Hepatocyte (in vitro differentiated cells): ENCODE measurements at regions not wholly inside any gene's neighbourhood (a gene's known extent, or its start where the extent isn't known, plus 50 kb on each side); places are given as distances from the start of the nearest gene placed in this dataset.
"Not testable (repeated sequence)": the region's sequence is repeated elsewhere in the genome, so short reads cannot be mapped to it uniquely, and the experiment has no call there.

Experiments used
- DNase-seq: peaks from one replicate; pipeline ENCODE4 v3.0.0-alpha.2; 2016; ENCODE audit warnings: low spot score
- H2AFZ ChIP-seq: fragments of 200-600 bp; sonication (generic); 2 replicates; pipeline ENCODE4 v1.6.0; 2016; ENCODE audit warnings: antibody characterized with exemption, mild to moderate bottlenecking
- H3K27ac ChIP-seq: fragments of 200-600 bp; sonication (generic); 2 replicates; pipeline ENCODE4 v1.5.1; 2016; ENCODE audit warnings: mild to moderate bottlenecking
- H3K27me3 ChIP-seq: fragments of 200-600 bp; sonication (generic); 2 replicates; pipeline ENCODE4 v1.6.1; 2016
- H3K36me3 ChIP-seq: fragments of 200-600 bp; sonication (generic); replicated peaks from 2 replicates; pipeline ENCODE4 v1.5.1; 2016; ENCODE audit warnings: low read depth; ENCODE audit not compliant: insufficient read depth
- H3K4me1 ChIP-seq: fragments of 200-600 bp; sonication (generic); 2 replicates; pipeline ENCODE4 v1.5.1; 2016; ENCODE audit warnings: mild to moderate bottlenecking, moderate library complexity; ENCODE audit not compliant: insufficient read depth
- H3K4me2 ChIP-seq: fragments of 200-600 bp; sonication (generic); 2 replicates; pipeline ENCODE4 v1.6.0; 2016
- H3K4me3 ChIP-seq: fragments of 200-600 bp; sonication (generic); 2 replicates; pipeline ENCODE4 v1.5.1; 2016; ENCODE audit warnings: mild to moderate bottlenecking
- H3K79me2 ChIP-seq: fragments of 200-600 bp; sonication (generic); 2 replicates; pipeline ENCODE4 v1.6.0; 2017; ENCODE audit warnings: mild to moderate bottlenecking
- H3K9me2 ChIP-seq: fragments of 200-600 bp; sonication (generic); replicated peaks from 2 replicates; pipeline ENCODE4 v1.6.0; 2017; ENCODE audit warnings: mild to moderate bottlenecking; ENCODE audit not compliant: insufficient read depth
- H3K9me3 ChIP-seq: fragments of 200-600 bp; sonication (generic); 2 replicates; pipeline ENCODE4 v1.5.1; 2016; ENCODE audit warnings: low read depth, mild to moderate bottlenecking
- H4K20me1 ChIP-seq: fragments of 200-600 bp; sonication (generic); 2 replicates; pipeline ENCODE4 v1.6.0; 2016; ENCODE audit warnings: mild to moderate bottlenecking; ENCODE audit not compliant: insufficient read depth, poor library complexity, severe bottlenecking
- EZH2 ChIP-seq: fragments of 200-600 bp; sonication (generic); IDR thresholded peaks from 2 replicates; pipeline ENCODE4 v1.6.1; 2016; ENCODE audit warnings: antibody characterized with exemption, mild to moderate bottlenecking, borderline replicate concordance
- EZH2phosphoT487 ChIP-seq: fragments of 200-600 bp; sonication (generic); IDR thresholded peaks from one replicate; pipeline ENCODE4 v1.6.1; 2018; ENCODE audit warnings: antibody characterized with exemption, mild to moderate bottlenecking, low read depth, moderate library complexity; ENCODE audit not compliant: unreplicated experiment, severe bottlenecking
- WGBS: methylation state at CpG from one replicate; pipeline ENCODE4 v1.1.6; 2016; ENCODE audit warnings: low lambda C conversion rate; ENCODE audit errors: missing lambda C conversion rate; 5-methylcytosine and 5-hydroxymethylcytosine counted together
- TF ChIP-seq, protein P1 (sequence below): fragments of 200-600 bp; sonication (generic); IDR thresholded peaks from 2 replicates; pipeline ENCODE4 v1.5.1; 2016; ENCODE audit warnings: antibody characterized with exemption, mild to moderate bottlenecking; ENCODE audit not compliant: poor library complexity

DNA sequence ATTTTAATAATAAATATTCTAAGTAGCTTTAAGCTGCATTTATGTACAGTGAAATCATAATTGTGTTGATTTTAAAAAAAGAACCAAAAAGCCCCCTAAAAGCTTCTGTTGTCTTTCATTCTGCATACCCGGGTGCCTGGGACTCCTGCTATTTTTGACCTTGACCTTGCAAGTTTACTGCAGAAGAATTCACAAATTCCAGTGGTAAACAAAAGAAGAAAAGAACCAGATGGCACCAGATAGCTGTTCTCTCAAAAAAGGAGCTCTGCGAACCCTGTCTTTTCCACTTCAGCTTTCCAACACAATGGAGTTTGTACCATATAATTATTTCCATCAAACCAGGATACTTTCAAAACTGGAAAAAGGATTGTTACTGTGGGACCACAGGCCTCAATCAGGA is 363.3 kb downstream of the SMOC2 start:
- Histone ChIP-seq H3K27ac (no peak overlapping the region), H3K9me2 (no peaks in the 10 kb centered on the region), H3K4me2 (no peak overlapping the region), H4K20me1 (no peaks in the 10 kb centered on the region), H3K4me1 (peaks cover 7% of the 10 kb centered on the region), H2AFZ (no peak overlapping the region), H3K4me3 (no peak overlapping the region), H3K9me3 (no peaks in the 10 kb centered on the region), H3K27me3 (no peaks in the 10 kb centered on the region), H3K79me2 (no peaks in the 10 kb centered on the region), H3K36me3 (no peaks in the 10 kb centered on the region)
- 40% methylated on average over 2 of the region's 2 CpGs for WGBS
- TF ChIP-seq, protein P1, sequence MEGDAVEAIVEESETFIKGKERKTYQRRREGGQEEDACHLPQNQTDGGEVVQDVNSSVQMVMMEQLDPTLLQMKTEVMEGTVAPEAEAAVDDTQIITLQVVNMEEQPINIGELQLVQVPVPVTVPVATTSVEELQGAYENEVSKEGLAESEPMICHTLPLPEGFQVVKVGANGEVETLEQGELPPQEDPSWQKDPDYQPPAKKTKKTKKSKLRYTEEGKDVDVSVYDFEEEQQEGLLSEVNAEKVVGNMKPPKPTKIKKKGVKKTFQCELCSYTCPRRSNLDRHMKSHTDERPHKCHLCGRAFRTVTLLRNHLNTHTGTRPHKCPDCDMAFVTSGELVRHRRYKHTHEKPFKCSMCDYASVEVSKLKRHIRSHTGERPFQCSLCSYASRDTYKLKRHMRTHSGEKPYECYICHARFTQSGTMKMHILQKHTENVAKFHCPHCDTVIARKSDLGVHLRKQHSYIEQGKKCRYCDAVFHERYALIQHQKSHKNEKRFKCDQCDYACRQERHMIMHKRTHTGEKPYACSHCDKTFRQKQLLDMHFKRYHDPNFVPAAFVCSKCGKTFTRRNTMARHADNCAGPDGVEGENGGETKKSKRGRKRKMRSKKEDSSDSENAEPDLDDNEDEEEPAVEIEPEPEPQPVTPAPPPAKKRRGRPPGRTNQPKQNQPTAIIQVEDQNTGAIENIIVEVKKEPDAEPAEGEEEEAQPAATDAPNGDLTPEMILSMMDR = no peak
- no peak for TF ChIP-seq EZH2phosphoT487
- TF ChIP-seq EZH2 = no peak
- no peak for DNase-seq

DNA sequence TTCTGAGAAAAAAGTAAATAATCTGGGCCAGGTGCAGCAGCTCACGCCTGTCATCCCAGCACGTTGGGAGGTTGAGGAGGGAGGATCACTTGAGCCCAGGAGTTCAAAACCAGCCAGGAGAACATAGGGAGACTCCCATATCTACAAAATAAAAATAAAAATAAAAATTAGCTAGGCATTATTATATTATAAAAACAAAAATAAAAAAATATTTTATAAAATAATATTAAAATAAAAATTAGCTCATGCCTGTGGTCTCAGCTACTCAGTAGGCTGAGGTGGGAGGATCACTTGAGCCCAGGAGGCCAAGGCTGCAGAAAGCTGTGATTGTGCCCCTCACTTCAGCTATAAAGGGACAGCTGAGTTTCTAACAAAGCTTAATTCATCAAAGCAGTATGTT is 362.9 kb downstream of the SMOC2 start:
- no peaks in the 10 kb centered on the region for H3K79me2 ChIP-seq
- no peak overlapping the region for H2AFZ ChIP-seq
- no peak overlapping the region for H3K4me2 ChIP-seq
- no peak overlapping the region for H3K27ac ChIP-seq
- H4K20me1 ChIP-seq = no peaks in the 10 kb centered on the region
- H3K9me2 ChIP-seq = no peaks in the 10 kb centered on the region
- no peaks in the 10 kb centered on the region for H3K36me3 ChIP-seq
- H3K4me1 ChIP-seq = peaks cover 7% of the 10 kb centered on the region
- no peaks in the 10 kb centered on the region for H3K27me3 ChIP-seq
- no peak overlapping the region for H3K4me3 ChIP-seq
- 84% methylated on average over 2 of the region's 2 CpGs for WGBS
- no peak for TF ChIP-seq EZH2phosphoT487
- no peaks in the 10 kb centered on the region for H3K9me3 ChIP-seq
- DNase-seq = no peak

DNA sequence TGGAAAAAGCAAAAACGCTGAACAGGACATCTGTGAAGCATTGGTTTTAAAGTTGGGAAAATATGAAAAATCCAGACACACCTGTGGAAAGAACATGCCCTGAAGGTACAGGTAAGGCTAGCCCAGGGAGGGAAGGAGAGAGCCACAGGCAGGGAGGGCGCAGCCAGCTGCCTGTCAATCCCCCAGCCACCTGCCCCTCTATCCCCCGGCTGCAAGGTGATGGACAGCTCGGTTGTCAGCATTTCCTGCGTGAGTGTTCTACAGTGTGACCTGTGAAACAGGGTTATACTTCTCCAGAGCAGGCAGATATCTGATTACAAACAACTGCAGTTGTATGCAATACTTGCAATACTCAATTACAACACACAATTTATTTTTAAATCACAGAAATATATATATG is 358.1 kb downstream of the SMOC2 start:
- Histone ChIP-seq H3K4me1 (no peaks in the 10 kb centered on the region), H3K4me2 (no peak overlapping the region), H3K36me3 (no peaks in the 10 kb centered on the region), H2AFZ (no peak overlapping the region), H3K27ac (no peak overlapping the region), H3K9me3 (no peaks in the 10 kb centered on the region), H3K27me3 (no peaks in the 10 kb centered on the region), H3K79me2 (no peaks in the 10 kb centered on the region), H3K4me3 (no peak overlapping the region), H4K20me1 (no peaks in the 10 kb centered on the region), H3K9me2 (no peaks in the 10 kb centered on the region)
- no peak for TF ChIP-seq EZH2
- TF ChIP-seq, protein P1 = no peak
- no peak for TF ChIP-seq EZH2phosphoT487
- 64% methylated on average over 5 of the region's 5 CpGs for WGBS
- no peak for DNase-seq

DNA sequence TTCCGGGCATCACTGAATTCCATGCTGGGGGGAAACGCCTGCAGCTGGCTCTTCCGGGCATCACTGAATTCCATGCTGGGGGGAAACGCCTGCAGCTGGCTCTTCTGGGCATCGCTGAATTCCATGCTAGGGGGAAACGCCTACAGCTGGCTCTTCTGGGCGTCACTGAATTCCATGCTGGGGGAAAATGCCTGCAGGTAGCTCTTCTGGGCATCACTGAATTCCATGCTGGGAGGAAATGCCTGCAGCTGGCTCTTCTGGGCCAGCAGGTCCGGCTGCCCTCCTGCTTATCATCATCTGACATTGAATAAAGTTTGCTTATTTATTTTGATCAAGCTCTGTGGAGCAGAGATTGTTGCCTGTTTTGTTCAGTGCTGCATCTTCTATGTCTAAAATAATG is 355.1 kb downstream of the SMOC2 start:
- no peak for DNase-seq
- Histone ChIP-seq H3K79me2 (no peaks in the 10 kb centered on the region), H4K20me1 (no peaks in the 10 kb centered on the region), H3K4me1 (no peaks in the 10 kb centered on the region), H3K27ac (no peak overlapping the region), H2AFZ (no peak overlapping the region), H3K4me3 (no peak overlapping the region), H3K9me2 (no peaks in the 10 kb centered on the region), H3K9me3 (no peaks in the 10 kb centered on the region), H3K4me2 (no peak overlapping the region), H3K36me3 (no peaks in the 10 kb centered on the region), H3K27me3 (no peaks in the 10 kb centered on the region)
- WGBS = 81% methylated on average over 7 of the region's 8 CpGs
- TF ChIP-seq, protein P1 = no peak
- TF ChIP-seq EZH2phosphoT487 (no peak), EZH2 (no peak)

DNA sequence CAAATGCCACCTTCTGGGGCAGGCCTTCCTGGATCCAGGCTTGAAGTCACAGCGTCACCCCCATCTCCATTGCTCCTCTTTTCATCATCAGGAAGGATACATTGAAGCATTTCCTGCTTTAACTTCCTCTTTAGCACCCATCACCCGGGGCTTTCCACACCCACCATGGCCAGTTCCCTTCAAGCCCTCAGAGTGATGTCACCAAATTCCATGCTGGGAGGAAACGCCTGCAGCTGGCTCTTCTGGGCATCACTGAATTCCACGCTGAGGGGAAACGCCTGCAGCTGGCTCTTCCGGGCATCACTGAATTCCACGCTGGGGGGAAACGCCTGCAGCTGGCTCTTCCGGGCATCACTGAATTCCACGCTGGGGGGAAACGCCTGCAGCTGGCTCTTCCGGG is 354.6 kb downstream of the SMOC2 start:
- H3K4me3 ChIP-seq, H3K4me1 ChIP-seq, H2AFZ ChIP-seq, H3K27ac ChIP-seq, H3K27me3 ChIP-seq, H3K9me2 ChIP-seq, H3K9me3 ChIP-seq, H3K79me2 ChIP-seq, H4K20me1 ChIP-seq, H3K36me3 ChIP-seq, H3K4me2 ChIP-seq, DNase-seq: not testable (repeated sequence)
- WGBS = 96% methylated on average over 9 of the region's 12 CpGs
